Stimulated activated naive CD8-positive, alpha-beta T cell treated with anti-CD3 and anti-CD28 coated beads, Interleukin-15, Interleukin-2, amounts not matched to agents 100 ng/mL and 50 ng/mL, for 24 hours (primary cell): ENCODE measurements at regions not wholly inside any gene's neighbourhood (a gene's known extent, or its start where the extent isn't known, plus 50 kb on each side); places are given as distances from the start of the nearest gene placed in this dataset.

ENCODE experiments used
- H3K27ac Mint-ChIP-seq: one replicate; pipeline ENCODE4 v1.8.0; 2021; ENCODE audit warnings: mild to moderate bottlenecking, mixed read lengths
- H3K27me3 Mint-ChIP-seq: one replicate; pipeline ENCODE4 v1.8.0; 2021; ENCODE audit warnings: mixed read lengths
- H3K36me3 Mint-ChIP-seq: one replicate; pipeline ENCODE4 v1.8.0; 2021; ENCODE audit warnings: low read depth, mixed read lengths
- H3K4me1 Mint-ChIP-seq: one replicate; pipeline ENCODE4 v1.8.0; 2021; ENCODE audit warnings: low read depth, mixed read lengths
- H3K4me3 Mint-ChIP-seq: one replicate; pipeline ENCODE4 v1.8.0; 2021; ENCODE audit warnings: mild to moderate bottlenecking, mixed read lengths
- H3K9me3 Mint-ChIP-seq: one replicate; pipeline ENCODE4 v1.8.0; 2021; ENCODE audit warnings: mixed read lengths

DNA sequence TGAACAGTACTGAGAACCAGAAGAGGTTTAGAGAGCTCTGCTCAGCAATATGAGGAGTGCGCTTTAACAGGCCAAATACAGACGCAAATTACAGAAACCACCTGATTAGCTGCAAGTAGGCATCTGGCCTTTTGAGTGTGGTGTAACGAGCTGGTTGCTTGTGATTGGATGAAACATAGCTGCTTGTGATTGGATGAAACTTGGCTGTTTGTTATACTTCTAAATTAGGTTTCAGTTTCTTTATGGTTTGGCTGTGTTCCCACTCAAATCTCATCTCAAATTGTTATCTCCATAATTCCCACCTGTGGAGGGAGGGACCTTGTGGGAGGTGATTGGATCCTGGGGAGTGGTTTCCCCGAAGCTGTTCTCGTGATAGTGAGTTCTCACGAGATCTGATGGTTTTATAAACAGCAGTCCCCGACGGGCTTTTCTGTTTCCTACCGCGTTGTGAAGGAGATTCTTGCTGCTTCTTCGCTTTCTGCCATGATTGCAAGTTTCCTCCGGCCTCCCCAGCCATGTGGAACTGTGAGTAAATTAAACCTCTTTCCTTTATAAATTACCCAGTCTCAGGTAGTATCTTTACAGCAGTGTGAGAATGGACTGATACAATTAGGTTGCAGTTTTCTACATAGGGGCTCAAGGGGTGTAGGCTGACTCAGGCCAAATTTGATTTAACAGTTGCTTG lies 655.9 kb upstream of the MAN1A1 start:
- Mint-ChIP-seq H3K27ac (no peak overlapping the region), H3K4me1 (no peaks in the 10 kb centered on the region), H3K9me3 (peaks cover 4% of the 10 kb centered on the region), H3K4me3 (no peak overlapping the region), H3K36me3 (no peaks in the 10 kb centered on the region), H3K27me3 (no peaks in the 10 kb centered on the region)

GRCh38 chr6:119986934-119987549 lies 637.5 kb upstream of the MAN1A1 start:
- no peaks in the 10 kb centered on the region for H3K9me3 Mint-ChIP-seq
- H3K27ac Mint-ChIP-seq = no peak overlapping the region
- H3K4me1 Mint-ChIP-seq = no peaks in the 10 kb centered on the region
- no peaks in the 10 kb centered on the region for H3K36me3 Mint-ChIP-seq
- peaks cover 3% of the 10 kb centered on the region for H3K27me3 Mint-ChIP-seq
- no peak overlapping the region for H3K4me3 Mint-ChIP-seq

DNA sequence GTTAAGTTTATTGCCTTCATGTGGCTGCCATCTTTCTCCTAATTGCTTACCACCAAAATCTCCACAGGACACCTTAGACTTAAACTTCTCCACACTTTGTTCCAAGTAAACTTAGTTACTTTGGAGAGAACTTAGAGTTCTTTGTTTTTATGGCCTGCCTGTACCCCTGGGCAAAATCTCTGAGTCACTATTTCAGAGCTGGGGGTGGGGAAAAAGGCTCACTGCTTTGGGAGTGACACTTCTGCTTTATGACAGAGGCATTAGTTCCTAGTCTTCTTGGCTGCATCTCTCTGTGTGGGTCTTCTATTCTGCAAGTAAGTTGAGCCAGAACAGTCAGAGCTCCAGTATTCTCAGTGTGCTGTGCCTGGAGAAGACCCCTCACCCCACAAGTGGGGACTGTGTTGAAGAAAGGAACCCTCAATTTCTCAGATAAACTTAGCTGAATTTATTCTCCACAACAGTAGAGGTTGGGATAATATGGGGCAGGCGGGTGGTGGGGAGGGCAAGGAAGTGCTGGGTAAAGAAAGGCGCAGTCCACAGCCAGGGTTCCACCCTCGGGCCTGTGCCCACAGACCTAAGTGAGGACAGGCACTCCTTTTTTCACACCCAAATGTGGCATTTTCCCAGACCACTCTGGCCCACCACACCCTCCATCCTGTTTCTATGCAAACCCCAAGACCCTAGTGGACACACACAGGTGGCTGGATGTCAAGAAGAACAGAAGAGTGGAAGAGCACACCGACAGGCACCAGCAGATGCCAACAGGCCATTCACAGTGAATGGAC lies 636.6 kb upstream of the MAN1A1 start:
- H3K9me3 Mint-ChIP-seq = no peaks in the 10 kb centered on the region
- no peaks in the 10 kb centered on the region for H3K36me3 Mint-ChIP-seq
- H3K27me3 Mint-ChIP-seq = peaks cover 3% of the 10 kb centered on the region
- H3K27ac Mint-ChIP-seq = no peak overlapping the region
- no peak overlapping the region for H3K4me3 Mint-ChIP-seq
- H3K4me1 Mint-ChIP-seq = no peaks in the 10 kb centered on the region

DNA sequence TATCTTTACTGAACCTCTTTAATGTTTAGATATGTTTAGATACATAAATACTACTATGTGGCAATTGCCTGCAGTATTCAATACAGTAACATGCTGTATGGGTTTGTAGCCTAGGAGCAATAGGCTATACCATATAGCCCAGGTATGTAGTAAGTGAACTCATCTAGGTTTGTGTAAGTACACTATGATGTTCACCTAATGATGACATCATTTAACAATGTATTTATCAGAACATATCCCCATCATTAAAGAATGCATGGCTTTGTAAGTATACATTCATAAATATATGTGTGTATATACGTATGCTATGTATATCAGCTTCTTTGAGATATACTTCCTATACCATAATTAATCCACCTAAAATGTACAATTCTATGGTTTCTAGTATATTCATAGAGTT lies 631.2 kb upstream of the MAN1A1 start:
- Mint-ChIP-seq H3K27ac (no peak overlapping the region), H3K9me3 (no peaks in the 10 kb centered on the region), H3K36me3 (no peaks in the 10 kb centered on the region), H3K27me3 (no peaks in the 10 kb centered on the region), H3K4me3 (no peak overlapping the region), H3K4me1 (no peaks in the 10 kb centered on the region)

- Mint-ChIP-seq H3K27ac (no peak overlapping the region), H3K9me3 (no peaks in the 10 kb centered on the region), H3K4me1 (no peaks in the 10 kb centered on the region), H3K36me3 (no peaks in the 10 kb centered on the region), H3K27me3 (no peaks in the 10 kb centered on the region), H3K4me3 (no peak overlapping the region)
These were observed 630.3 kb upstream of the MAN1A1 start for GRCh38 chr6:119979862-119980261.

GRCh38 chr6:119978274-119978889 lies 628.8 kb upstream of the MAN1A1 start:
- H3K4me3 Mint-ChIP-seq = no peak overlapping the region

DNA sequence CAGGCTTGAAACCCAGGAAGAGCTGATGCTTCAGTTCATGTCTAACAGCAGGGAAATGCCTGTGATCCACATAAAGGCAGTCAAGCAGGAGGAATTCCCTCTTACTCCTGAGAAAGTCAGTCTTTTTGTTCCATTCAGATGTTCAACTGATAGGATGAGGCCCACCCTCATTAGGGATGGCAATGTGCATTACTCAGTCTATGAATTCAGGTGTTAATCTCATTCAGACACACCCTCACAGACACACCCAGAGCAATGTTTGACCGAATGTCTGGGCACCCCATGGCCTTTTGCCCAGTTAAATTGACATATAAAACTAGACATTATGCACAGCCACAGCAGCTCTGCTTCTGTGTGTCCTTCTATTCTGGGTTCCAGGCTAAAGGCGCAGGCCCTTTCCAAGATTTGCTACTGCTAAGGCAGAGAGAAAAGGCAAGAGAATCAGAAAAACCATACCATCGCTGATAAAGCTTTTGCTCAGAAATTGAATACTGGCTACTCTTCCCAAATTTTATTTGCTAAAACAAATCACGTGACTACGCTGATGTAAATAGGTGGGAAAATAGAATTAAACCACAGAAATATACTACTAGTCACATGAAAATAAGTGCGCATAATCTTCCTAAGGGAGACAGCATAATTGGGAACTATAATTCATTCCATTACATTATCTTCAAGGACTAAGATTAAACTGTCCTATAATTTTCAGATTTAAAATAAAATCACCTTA lies 625.0 kb upstream of the MAN1A1 start:
- Mint-ChIP-seq H3K27ac (no peak overlapping the region), H3K4me1 (no peaks in the 10 kb centered on the region), H3K36me3 (no peaks in the 10 kb centered on the region), H3K4me3 (no peak overlapping the region), H3K27me3 (no peaks in the 10 kb centered on the region), H3K9me3 (no peaks in the 10 kb centered on the region)

More at GRCh38 chr6:119978274-119978889, 628.8 kb upstream of the MAN1A1 start:
- H3K4me1 Mint-ChIP-seq = no peaks in the 10 kb centered on the region
- H3K27ac Mint-ChIP-seq = no peak overlapping the region
- H3K27me3 Mint-ChIP-seq = no peaks in the 10 kb centered on the region
- no peaks in the 10 kb centered on the region for H3K9me3 Mint-ChIP-seq
- H3K36me3 Mint-ChIP-seq = no peaks in the 10 kb centered on the region

DNA sequence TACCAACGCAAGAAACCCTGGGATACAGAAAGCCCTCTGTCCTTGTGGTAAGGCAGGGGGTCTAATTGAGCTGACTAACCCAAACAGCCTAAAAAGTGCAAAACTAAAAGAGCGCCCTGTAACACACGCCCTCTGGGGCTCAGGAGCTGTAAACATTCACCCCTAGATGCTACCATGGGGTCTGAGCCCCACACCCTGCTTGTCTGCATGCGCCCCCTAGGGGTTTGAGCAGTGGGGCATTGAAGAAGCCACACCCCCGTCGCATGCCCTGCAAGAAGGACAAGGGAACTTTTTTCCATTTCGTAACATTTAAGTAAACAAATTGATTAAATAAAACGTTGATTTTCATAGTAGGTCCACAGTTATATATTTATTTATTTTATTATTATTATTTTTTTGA lies 616.9 kb upstream of the MAN1A1 start:
- Mint-ChIP-seq H3K4me1 (no peaks in the 10 kb centered on the region), H3K9me3 (no peaks in the 10 kb centered on the region), H3K4me3 (no peak overlapping the region), H3K36me3 (no peaks in the 10 kb centered on the region), H3K27ac (no peak overlapping the region), H3K27me3 (no peaks in the 10 kb centered on the region)

DNA sequence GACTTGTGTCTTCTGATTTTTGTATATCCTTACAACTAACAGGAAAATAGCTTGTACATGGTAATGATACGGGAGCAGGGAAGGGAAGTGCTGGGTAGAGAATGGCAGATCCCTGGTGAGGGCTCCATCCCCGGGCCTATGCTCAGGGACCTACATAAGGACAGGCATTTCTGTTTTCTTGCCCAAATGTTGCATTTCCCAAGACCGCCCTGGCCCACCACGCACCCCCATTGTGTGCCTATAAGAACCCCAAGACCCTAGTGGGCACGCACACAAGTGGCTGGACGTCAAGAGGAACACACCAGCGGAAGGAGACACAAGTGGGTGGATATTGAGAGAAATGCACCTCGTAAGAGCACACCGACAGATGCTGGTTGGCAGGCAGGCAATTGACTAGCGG lies 616.3 kb upstream of the MAN1A1 start:
- Mint-ChIP-seq H3K27me3 (no peaks in the 10 kb centered on the region), H3K4me1 (no peaks in the 10 kb centered on the region), H3K36me3 (no peaks in the 10 kb centered on the region), H3K27ac (no peak overlapping the region), H3K4me3 (no peak overlapping the region), H3K9me3 (no peaks in the 10 kb centered on the region)

GRCh38 chr6:119965008-119965407 lies 615.4 kb upstream of the MAN1A1 start:
- H3K36me3 Mint-ChIP-seq = no peaks in the 10 kb centered on the region
- H3K27ac Mint-ChIP-seq = no peak overlapping the region
- H3K27me3 Mint-ChIP-seq = no peaks in the 10 kb centered on the region
- no peaks in the 10 kb centered on the region for H3K9me3 Mint-ChIP-seq
- H3K4me1 Mint-ChIP-seq = no peaks in the 10 kb centered on the region
- H3K4me3 Mint-ChIP-seq = no peak overlapping the region

- Mint-ChIP-seq H3K27me3 (no peaks in the 10 kb centered on the region), H3K36me3 (no peaks in the 10 kb centered on the region), H3K4me1 (no peaks in the 10 kb centered on the region), H3K27ac (no peak overlapping the region), H3K9me3 (no peaks in the 10 kb centered on the region), H3K4me3 (no peak overlapping the region)
These were observed 612.9 kb upstream of the MAN1A1 start for GRCh38 chr6:119962505-119962904.

GRCh38 chr6:119961450-119961849 lies 611.9 kb upstream of the MAN1A1 start:
- no peak overlapping the region for H3K4me3 Mint-ChIP-seq
- H3K36me3 Mint-ChIP-seq = no peaks in the 10 kb centered on the region
- H3K9me3 Mint-ChIP-seq = no peaks in the 10 kb centered on the region
- H3K4me1 Mint-ChIP-seq = no peaks in the 10 kb centered on the region
- no peaks in the 10 kb centered on the region for H3K27me3 Mint-ChIP-seq
- no peak overlapping the region for H3K27ac Mint-ChIP-seq

DNA sequence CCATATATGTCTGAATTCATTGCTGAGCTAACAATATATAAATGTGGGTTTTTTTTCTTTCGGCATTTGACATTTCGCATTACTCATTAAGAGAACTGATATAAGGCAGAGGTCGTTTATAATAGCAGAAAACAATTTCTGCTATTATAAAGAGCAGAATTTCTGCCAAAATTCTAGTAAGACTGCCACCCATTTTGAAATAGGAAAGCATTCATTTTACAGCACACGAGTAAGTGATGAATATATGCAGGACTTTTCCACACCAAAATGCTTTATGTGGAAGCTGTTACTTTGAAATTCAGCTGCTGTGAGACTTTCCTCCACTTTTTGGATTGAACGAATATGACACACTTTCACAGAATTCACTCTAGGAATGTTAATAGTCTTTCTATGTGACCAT lies 610.9 kb upstream of the MAN1A1 start:
- Mint-ChIP-seq H3K9me3 (no peaks in the 10 kb centered on the region), H3K36me3 (no peaks in the 10 kb centered on the region)

GRCh38 chr6:119960036-119960435 lies 610.5 kb upstream of the MAN1A1 start:
- H3K4me3 Mint-ChIP-seq = no peak overlapping the region
- H3K27ac Mint-ChIP-seq = no peak overlapping the region
- H3K9me3 Mint-ChIP-seq = no peaks in the 10 kb centered on the region
- H3K27me3 Mint-ChIP-seq = no peaks in the 10 kb centered on the region
- H3K36me3 Mint-ChIP-seq = no peaks in the 10 kb centered on the region
- no peaks in the 10 kb centered on the region for H3K4me1 Mint-ChIP-seq

More for the DNA sequence above, 610.9 kb upstream of the MAN1A1 start:
- H3K27me3 Mint-ChIP-seq = no peaks in the 10 kb centered on the region
- H3K27ac Mint-ChIP-seq = no peak overlapping the region
- H3K4me3 Mint-ChIP-seq = no peak overlapping the region
- H3K4me1 Mint-ChIP-seq = no peaks in the 10 kb centered on the region
